ENCODE measurements at regions not wholly inside any gene's neighbourhood (a gene's known extent, or its start where the extent isn't known, plus 50 kb on each side); places are given as distances from the start of the nearest gene placed in this dataset.

DNA sequence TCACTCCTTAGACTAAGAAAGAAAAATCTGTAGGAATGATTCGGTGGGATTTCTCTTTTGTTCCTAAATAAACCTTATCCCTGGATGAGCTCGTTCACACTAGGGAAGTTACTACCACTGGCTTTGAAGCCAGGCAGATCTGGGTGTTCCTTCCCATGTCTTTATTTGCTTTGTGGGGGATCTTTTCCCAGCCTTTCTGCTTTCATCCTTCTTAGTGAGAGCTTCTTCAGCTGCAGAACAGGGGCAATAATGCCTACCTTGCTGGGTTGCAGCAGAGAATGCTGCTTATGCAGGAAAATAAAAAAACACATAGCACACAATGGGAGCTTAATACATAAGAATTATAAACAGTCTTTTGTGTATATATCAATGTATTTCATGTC lies 292.1 kb downstream of the SOX11 start (continued):
- TF ChIP-seq NR1H2 (CRISPR knock-in tag; IDR thresholded peaks at IDR 0.05) (no peak), GABPB1 (CRISPR knock-in tag; IDR thresholded peaks at IDR 0.05) (no peak)
- TF ChIP-seq, protein P1, sequence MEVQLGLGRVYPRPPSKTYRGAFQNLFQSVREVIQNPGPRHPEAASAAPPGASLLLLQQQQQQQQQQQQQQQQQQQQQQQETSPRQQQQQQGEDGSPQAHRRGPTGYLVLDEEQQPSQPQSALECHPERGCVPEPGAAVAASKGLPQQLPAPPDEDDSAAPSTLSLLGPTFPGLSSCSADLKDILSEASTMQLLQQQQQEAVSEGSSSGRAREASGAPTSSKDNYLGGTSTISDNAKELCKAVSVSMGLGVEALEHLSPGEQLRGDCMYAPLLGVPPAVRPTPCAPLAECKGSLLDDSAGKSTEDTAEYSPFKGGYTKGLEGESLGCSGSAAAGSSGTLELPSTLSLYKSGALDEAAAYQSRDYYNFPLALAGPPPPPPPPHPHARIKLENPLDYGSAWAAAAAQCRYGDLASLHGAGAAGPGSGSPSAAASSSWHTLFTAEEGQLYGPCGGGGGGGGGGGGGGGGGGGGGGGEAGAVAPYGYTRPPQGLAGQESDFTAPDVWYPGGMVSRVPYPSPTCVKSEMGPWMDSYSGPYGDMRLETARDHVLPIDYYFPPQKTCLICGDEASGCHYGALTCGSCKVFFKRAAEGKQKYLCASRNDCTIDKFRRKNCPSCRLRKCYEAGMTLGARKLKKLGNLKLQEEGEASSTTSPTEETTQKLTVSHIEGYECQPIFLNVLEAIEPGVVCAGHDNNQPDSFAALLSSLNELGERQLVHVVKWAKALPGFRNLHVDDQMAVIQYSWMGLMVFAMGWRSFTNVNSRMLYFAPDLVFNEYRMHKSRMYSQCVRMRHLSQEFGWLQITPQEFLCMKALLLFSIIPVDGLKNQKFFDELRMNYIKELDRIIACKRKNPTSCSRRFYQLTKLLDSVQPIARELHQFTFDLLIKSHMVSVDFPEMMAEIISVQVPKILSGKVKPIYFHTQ (CRISPR knock-in tag; IDR thresholded peaks at IDR 0.05): no peak
- TF ChIP-seq, protein P2, sequence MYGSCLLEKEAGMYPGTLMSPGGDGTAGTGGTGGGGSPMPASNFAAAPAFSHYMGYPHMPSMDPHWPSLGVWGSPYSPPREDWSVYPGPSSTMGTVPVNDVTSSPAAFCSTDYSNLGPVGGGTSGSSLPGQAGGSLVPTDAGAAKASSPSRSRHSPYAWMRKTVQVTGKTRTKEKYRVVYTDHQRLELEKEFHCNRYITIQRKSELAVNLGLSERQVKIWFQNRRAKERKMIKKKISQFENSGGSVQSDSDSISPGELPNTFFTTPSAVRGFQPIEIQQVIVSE (CRISPR knock-in tag; IDR thresholded peaks at IDR 0.05; ENCODE audit: borderline replicate concordance): no peak

- H3K4me3 Mint-ChIP-seq: no peak overlapping the region
- ChIA-PET POLR2A (no interaction called here), CTCF (no interaction called here)
- no peaks in the 10 kb centered on the region for H3K4me1 Mint-ChIP-seq
- ATAC-seq: no peak
- H3K27ac Mint-ChIP-seq: no peak overlapping the region
- H3K36me3 Mint-ChIP-seq: peaks cover 56% of the 10 kb centered on the region
- no peak for DNase-seq (ENCODE audit: low spot score)
- no peak for TF ChIP-seq SOX15 (CRISPR knock-in tag; IDR thresholded peaks at IDR 0.05)
- TF ChIP-seq, protein P3, sequence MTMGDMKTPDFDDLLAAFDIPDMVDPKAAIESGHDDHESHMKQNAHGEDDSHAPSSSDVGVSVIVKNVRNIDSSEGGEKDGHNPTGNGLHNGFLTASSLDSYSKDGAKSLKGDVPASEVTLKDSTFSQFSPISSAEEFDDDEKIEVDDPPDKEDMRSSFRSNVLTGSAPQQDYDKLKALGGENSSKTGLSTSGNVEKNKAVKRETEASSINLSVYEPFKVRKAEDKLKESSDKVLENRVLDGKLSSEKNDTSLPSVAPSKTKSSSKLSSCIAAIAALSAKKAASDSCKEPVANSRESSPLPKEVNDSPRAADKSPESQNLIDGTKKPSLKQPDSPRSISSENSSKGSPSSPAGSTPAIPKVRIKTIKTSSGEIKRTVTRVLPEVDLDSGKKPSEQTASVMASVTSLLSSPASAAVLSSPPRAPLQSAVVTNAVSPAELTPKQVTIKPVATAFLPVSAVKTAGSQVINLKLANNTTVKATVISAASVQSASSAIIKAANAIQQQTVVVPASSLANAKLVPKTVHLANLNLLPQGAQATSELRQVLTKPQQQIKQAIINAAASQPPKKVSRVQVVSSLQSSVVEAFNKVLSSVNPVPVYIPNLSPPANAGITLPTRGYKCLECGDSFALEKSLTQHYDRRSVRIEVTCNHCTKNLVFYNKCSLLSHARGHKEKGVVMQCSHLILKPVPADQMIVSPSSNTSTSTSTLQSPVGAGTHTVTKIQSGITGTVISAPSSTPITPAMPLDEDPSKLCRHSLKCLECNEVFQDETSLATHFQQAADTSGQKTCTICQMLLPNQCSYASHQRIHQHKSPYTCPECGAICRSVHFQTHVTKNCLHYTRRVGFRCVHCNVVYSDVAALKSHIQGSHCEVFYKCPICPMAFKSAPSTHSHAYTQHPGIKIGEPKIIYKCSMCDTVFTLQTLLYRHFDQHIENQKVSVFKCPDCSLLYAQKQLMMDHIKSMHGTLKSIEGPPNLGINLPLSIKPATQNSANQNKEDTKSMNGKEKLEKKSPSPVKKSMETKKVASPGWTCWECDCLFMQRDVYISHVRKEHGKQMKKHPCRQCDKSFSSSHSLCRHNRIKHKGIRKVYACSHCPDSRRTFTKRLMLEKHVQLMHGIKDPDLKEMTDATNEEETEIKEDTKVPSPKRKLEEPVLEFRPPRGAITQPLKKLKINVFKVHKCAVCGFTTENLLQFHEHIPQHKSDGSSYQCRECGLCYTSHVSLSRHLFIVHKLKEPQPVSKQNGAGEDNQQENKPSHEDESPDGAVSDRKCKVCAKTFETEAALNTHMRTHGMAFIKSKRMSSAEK (CRISPR knock-in tag; IDR thresholded peaks at IDR 0.05; ENCODE audit: borderline replicate concordance): no peak
- TF ChIP-seq ZNF263 (CRISPR knock-in tag; IDR thresholded peaks at IDR 0.05; ENCODE audit: low read depth): no peak
- no peak for TF ChIP-seq OVOL2 (CRISPR knock-in tag; IDR thresholded peaks at IDR 0.05; ENCODE audit: borderline replicate concordance)
- no peak for TF ChIP-seq ZNF138 (CRISPR knock-in tag; conservative IDR thresholded peaks at IDR 0.05)
- TF ChIP-seq NFYB (CRISPR knock-in tag; conservative IDR thresholded peaks at IDR 0.05; ENCODE audit: low read depth): no peak
- TF ChIP-seq NR3C1 (CRISPR knock-in tag; conservative IDR thresholded peaks at IDR 0.05; ENCODE audit: low read depth): no peak
- peaks cover 5% of the 10 kb centered on the region; the same call in 1 of the 2 replicates for H3K27me3 Mint-ChIP-seq (ENCODE audit: low read depth)
- H3K9me3 Mint-ChIP-seq: peaks cover 37% of the 10 kb centered on the region
Observed at GRCh38 chr2:5984946-5985345, 292.8 kb downstream of the SOX11 start.

DNA sequence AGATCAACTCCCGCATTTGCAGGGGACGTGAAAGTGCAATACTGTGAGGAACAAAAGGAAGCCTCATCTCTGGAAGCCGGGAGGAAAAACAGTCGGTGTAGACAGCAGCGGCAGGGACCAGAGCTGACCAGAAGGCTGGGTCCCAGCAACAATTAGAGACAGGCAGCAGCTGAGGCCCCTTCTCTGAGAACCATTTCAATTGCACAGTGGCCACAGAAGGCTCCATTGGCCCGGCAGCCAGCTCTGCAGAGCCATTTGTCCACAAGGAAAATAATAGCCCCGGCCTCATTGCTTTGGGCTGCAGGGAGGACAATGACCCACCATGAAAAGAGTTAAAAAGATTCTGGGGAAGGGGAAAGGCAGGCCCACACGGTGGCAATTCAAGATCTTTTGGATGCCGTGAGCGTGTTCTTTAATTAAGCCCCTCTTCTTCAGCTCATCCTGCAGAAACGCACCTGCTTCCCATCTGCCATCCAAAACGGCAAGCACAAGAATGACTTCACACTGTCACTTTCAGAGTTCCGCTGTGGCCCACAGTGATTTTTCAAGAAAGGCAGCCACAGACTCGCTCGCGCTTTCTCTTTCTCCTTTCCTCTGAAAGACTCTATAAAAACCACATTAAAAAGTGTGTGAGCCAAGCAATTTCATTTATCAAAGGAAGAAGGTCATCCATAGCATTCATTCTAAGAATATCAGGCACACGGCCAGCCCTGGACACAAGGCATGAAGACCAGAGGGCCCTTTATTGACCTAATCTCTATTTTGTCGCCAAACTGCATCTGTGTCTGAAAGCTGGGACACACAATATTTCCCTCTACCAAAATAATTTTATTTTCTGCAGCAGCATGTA lies 293.6 kb downstream of the SOX11 start:
- no peaks in the 10 kb centered on the region for H3K4me1 Mint-ChIP-seq
- ATAC-seq (no peak), DNase-seq (ENCODE audit: low spot score) (no peak)
- peaks cover 5% of the 10 kb centered on the region; the same call in 1 of the 2 replicates for H3K27me3 Mint-ChIP-seq (ENCODE audit: low read depth)
- POLR2A ChIA-PET: no interaction called here
- H3K4me3 Mint-ChIP-seq: no peak overlapping the region
- H3K27ac Mint-ChIP-seq: no peak overlapping the region
- CTCF ChIA-PET: no interaction called here
- H3K36me3 Mint-ChIP-seq: peaks cover 50% of the 10 kb centered on the region
- peaks cover 30% of the 10 kb centered on the region for H3K9me3 Mint-ChIP-seq
- no peak for TF ChIP-seq NFE2L1 (CRISPR knock-in tag; IDR thresholded peaks at IDR 0.05)
- TF ChIP-seq OVOL2 (CRISPR knock-in tag; IDR thresholded peaks at IDR 0.05; ENCODE audit: borderline replicate concordance): no peak
- no peak for TF ChIP-seq ATF1 (CRISPR knock-in tag; IDR thresholded peaks at IDR 0.05)
- no peak for TF ChIP-seq AFF4 (CRISPR knock-in tag; IDR thresholded peaks at IDR 0.05; ENCODE audit: borderline replicate concordance)
- no peak for TF ChIP-seq ZBTB43 (CRISPR knock-in tag; IDR thresholded peaks at IDR 0.05)
- TF ChIP-seq SP1 (CRISPR knock-in tag; conservative IDR thresholded peaks at IDR 0.05): no peak
- TF ChIP-seq ZNF317 (CRISPR knock-in tag; IDR thresholded peaks at IDR 0.05; ENCODE audit: borderline replicate concordance, low read depth): no peak
- no peak for TF ChIP-seq KAT7 (CRISPR knock-in tag; IDR thresholded peaks at IDR 0.05; ENCODE audit: borderline replicate concordance)

Measured in WTC11 (cell line).